Esophagus squamous epithelium (tissue), 5 donors: ENCODE measurements at regions not wholly inside any gene's neighbourhood (a gene's known extent, or its start where the extent isn't known, plus 50 kb on each side); places are given as distances from the start of the nearest gene placed in this dataset.

ENCODE experiments used
- DNase-seq: peaks from one replicate; lab custom pipeline; 2025; lab: John Stamatoyannopoulos, UW
- H3K27ac ChIP-seq, 4 donors: fragments of 200-600 bp; sonication (generic); one replicate each; pipeline ENCODE4 v1.5.1; 2016 to 2019; ENCODE audit warnings: mild to moderate bottlenecking in 1 of 4
- H3K27me3 ChIP-seq, 4 donors: fragments of 200-600 bp; sonication (generic); 1 replicate in 3 of 4; 2 replicates in 1 of 4; pipeline versions ENCODE4 v1.5.1 to v1.6.0; 2017 to 2021; ENCODE audit warnings: antibody characterized with exemption in 1 of 4
- H3K36me3 ChIP-seq, 3 donors: fragments of 200-600 bp; sonication (generic); one replicate each; pipeline ENCODE4 v1.5.1; 2016 to 2019
- H3K4me1 ChIP-seq, 3 donors: fragments of 200-600 bp; sonication (generic); one replicate each; pipeline ENCODE4 v1.5.1; 2017 to 2019
- H3K4me3 ChIP-seq, 4 donors: fragments of 200-600 bp; sonication (generic); 1 replicate in 3 of 4; 2 replicates in 1 of 4; pipeline ENCODE4 v1.5.1; 2016 to 2019; ENCODE audit warnings: mild to moderate bottlenecking in 2 of 4, moderate library complexity in 1 of 4
- H3K9me3 ChIP-seq, 3 donors: fragments of 200-600 bp; sonication (generic); one replicate each; pipeline ENCODE4 v1.5.1; 2016 to 2019
- CTCF ChIP-seq, 6 experiments: fragments of 450-650 bp in 4 of 6; fragments of 200-600 bp in 2 of 6; sonication (generic) in 2 of 6; IDR thresholded peaks; one replicate each; pipeline ENCODE4 v1.5.1; 2016 to 2019; ENCODE audit warnings: antibody characterized with exemption in 6 of 6, mild to moderate bottlenecking in 4 of 6, moderate library complexity in 4 of 6
- POLR2A ChIP-seq, 4 donors: fragments of 450-650 bp; IDR thresholded peaks; one replicate each; pipeline ENCODE4 v1.6.1; 2017; ENCODE audit warnings: antibody characterized with exemption in 4 of 4, mild to moderate bottlenecking in 4 of 4, moderate library complexity in 3 of 4
- WGBS, 2 donors: methylation state at CpG; one replicate each; pipeline ENCODE4 v1.1.5; 2018; 5-methylcytosine and 5-hydroxymethylcytosine counted together
- intact Hi-C: fragments of 100-400 bp; cut with DNase I; formaldehyde crosslinking; loops from one replicate; pipeline ENCODE4 v1.15.0; 2022
- donor health status: DM: yes; HTN: yes; CAD: no.

- H3K27ac ChIP-seq: no peak overlapping the region
- DNase-seq: no peak
- no peaks in the 10 kb centered on the region for H3K27me3 ChIP-seq
- TF ChIP-seq POLR2A (IDR thresholded peaks at IDR 0.05) (no peak), CTCF (IDR thresholded peaks at IDR 0.05) (no peak)
- intact Hi-C loops: no loop called here
- H3K9me3 ChIP-seq: no peaks in the 10 kb centered on the region
- 75 to 82% methylated on average over 4 of the region's 4 CpGs for WGBS, 2 donors
- H3K4me1 ChIP-seq: peaks cover 0 to 11% (median 0%) of the 10 kb centered on the region in 3 donors
- H3K36me3 ChIP-seq: no peaks in the 10 kb centered on the region
- H3K4me3 ChIP-seq: no peak overlapping the region
These were observed 485.1 kb downstream of the FOXO1 start for GRCh38 chr13:40181203-40181845.

GRCh38 chr13:40182591-40182990 lies 483.9 kb downstream of the FOXO1 start:
- no peak for DNase-seq
- no peak for TF ChIP-seq CTCF (IDR thresholded peaks at IDR 0.05)
- TF ChIP-seq POLR2A (IDR thresholded peaks at IDR 0.05): no peak
- Histone ChIP-seq H3K27ac (no peak overlapping the region), H3K9me3 (no peaks in the 10 kb centered on the region), H3K36me3 (no peaks in the 10 kb centered on the region), H3K27me3 (no peaks in the 10 kb centered on the region), H3K4me3 (no peak overlapping the region), H3K4me1 (peaks cover 0 to 19% (median 0%) of the 10 kb centered on the region in 3 donors)
- intact Hi-C loops: no loop called here
- WGBS, 2 donors: 78 to 83% methylated on average over 2 of the region's 2 CpGs

GRCh38 chr13:40185414-40185813 lies 481.0 kb downstream of the FOXO1 start:
- no peak for DNase-seq
- no peak for TF ChIP-seq POLR2A (IDR thresholded peaks at IDR 0.05)
- TF ChIP-seq CTCF (IDR thresholded peaks at IDR 0.05): no peak
- Histone ChIP-seq H3K36me3 (no peaks in the 10 kb centered on the region), H3K27ac (no peak overlapping the region), H3K4me3 (no peak overlapping the region), H3K9me3 (no peaks in the 10 kb centered on the region), H3K4me1 (peaks cover 10 to 38% (median 13%) of the 10 kb centered on the region in 3 donors), H3K27me3 (no peaks in the 10 kb centered on the region)
- WGBS, 2 donors: 75 to 89% methylated on average over 2 of the region's 2 CpGs
- intact Hi-C loops: no loop called here

GRCh38 chr13:40186041-40186440 lies 480.4 kb downstream of the FOXO1 start:
- WGBS, 2 donors: 81 to 89% methylated on average over 3 of the region's 3 CpGs
- Histone ChIP-seq H3K27ac (no peak overlapping the region), H3K9me3 (no peaks in the 10 kb centered on the region), H3K4me3 (no peak overlapping the region), H3K4me1 (peaks cover 16 to 44% (median 19%) of the 10 kb centered on the region in 3 donors), H3K36me3 (no peaks in the 10 kb centered on the region), H3K27me3 (no peaks in the 10 kb centered on the region)
- DNase-seq: no peak
- intact Hi-C loops: no loop called here
- no peak for TF ChIP-seq POLR2A (IDR thresholded peaks at IDR 0.05)
- TF ChIP-seq CTCF (IDR thresholded peaks at IDR 0.05): no peak

GRCh38 chr13:40186626-40187323 lies 479.7 kb downstream of the FOXO1 start:
- intact Hi-C loops: no loop called here
- Histone ChIP-seq H3K27ac (peak overlapping the region in 1 of 4 donors; percentile 33), H3K9me3 (no peaks in the 10 kb centered on the region), H3K27me3 (no peaks in the 10 kb centered on the region), H3K36me3 (no peaks in the 10 kb centered on the region), H3K4me3 (no peak overlapping the region), H3K4me1 (peaks cover 22 to 52% (median 27%) of the 10 kb centered on the region in 3 donors)
- no peak for DNase-seq
- TF ChIP-seq CTCF (IDR thresholded peaks at IDR 0.05): no peak
- no peak for TF ChIP-seq POLR2A (IDR thresholded peaks at IDR 0.05)
- 80 to 82% methylated on average over 8 to 9 of the region's 9 CpGs for WGBS, 2 donors
